Heart left ventricle (tissue), 16 donors: ENCODE measurements at regions not wholly inside any gene's neighbourhood (a gene's known extent, or its start where the extent isn't known, plus 50 kb on each side); places are given as distances from the start of the nearest gene placed in this dataset.

ENCODE experiments used
- ATAC-seq, 4 donors: fragments of 200-7000 bp; cut with Tn5 transposase; one replicate each; pipeline ENCODE4 v1.9.1; 2020 to 2022; ENCODE audit warnings: moderate library complexity in 4 of 4, mild to moderate bottlenecking in 3 of 4, moderate number of reproducible peaks in 1 of 4
- DNase-seq, 5 donors: peaks; one replicate each; pipeline ENCODE4 v3.0.0-alpha.2; 2020
- H3K27ac ChIP-seq, 12 donors: fragments of 200-600 bp; sonication (generic) in 4 of 12; one replicate each; pipeline versions ENCODE4 v1.5.0 to v1.8.0; 2016 to 2022; ENCODE audit warnings: mild to moderate bottlenecking in 2 of 12
- H3K27me3 ChIP-seq, 9 donors: fragments of 200-600 bp; sonication (generic) in 2 of 9; one replicate each; pipeline versions ENCODE4 v1.5.1 to v1.8.0; 2016 to 2022; ENCODE audit warnings: mild to moderate bottlenecking in 3 of 9
- H3K36me3 ChIP-seq, 9 donors: fragments of 200-600 bp; sonication (generic) in 2 of 9; one replicate each; pipeline versions ENCODE4 v1.5.0 to v1.8.0; 2018 to 2022; ENCODE audit warnings: mild to moderate bottlenecking in 2 of 9
- H3K4me1 ChIP-seq, 12 donors: fragments of 200-600 bp; sonication (generic) in 4 of 12; one replicate each; pipeline versions ENCODE4 v1.5.0 to v1.8.0; 2016 to 2022; ENCODE audit warnings: mild to moderate bottlenecking in 3 of 12
- H3K4me3 ChIP-seq, 12 donors: fragments of 200-600 bp; sonication (generic) in 4 of 12; one replicate each; pipeline versions ENCODE4 v1.5.0 to v1.8.0; 2017 to 2022; ENCODE audit warnings: mild to moderate bottlenecking in 9 of 12, moderate library complexity in 4 of 12
- H3K9me3 ChIP-seq, 12 donors: fragments of 200-600 bp; sonication (generic) in 4 of 12; one replicate each; pipeline versions ENCODE4 v1.5.0 to v1.8.0; 2016 to 2022; ENCODE audit warnings: mild to moderate bottlenecking in 1 of 12
- POLR2A ChIP-seq, 2 donors: fragments of 450-650 bp; IDR thresholded peaks; one replicate each; pipeline ENCODE4 v1.6.1; 2017; ENCODE audit warnings: antibody characterized with exemption in 2 of 2, mild to moderate bottlenecking in 2 of 2, moderate library complexity in 2 of 2
- WGBS, 4 donors: extraction: QIAGEN DNeasy Blood & Tissue Kit in 2 of 4; methylation state at CpG; one replicate each; pipeline versions ENCODE4 v1.1.5 to v1.1.7; 2013 to 2018; 5-methylcytosine and 5-hydroxymethylcytosine counted together
- intact Hi-C, 10 donors: fragments of 100-400 bp; cut with DNase I; formaldehyde crosslinking; loops; one replicate each; pipeline versions ENCODE4 v1.11.1 to v1.14.2; 2022
- TF ChIP-seq, protein P1 (sequence below), 12 donors: fragments of 200-600 bp; sonication (generic) in 4 of 12; IDR thresholded peaks; one replicate each; pipeline versions ENCODE4 v1.5.0 to v1.8.0; 2018 to 2022; ENCODE audit warnings: antibody characterized with exemption in 12 of 12, mild to moderate bottlenecking in 5 of 12
- donor health status: ischemic (EF 13 %, LVEDD 7.1; RV severe dilation, severe dysfunction).
- donor health status: healthy with polysubstance abuse.
- donor health status: DM: no; HTN: yes; CAD: no.
- donor health status: DM: no; HTN: no; CAD: no.
- donor health status: ischemic (EF 25% LVEDD 6.9; RV normal size, moderate dysfunction).
- donor health status: ischemic (EF 25% LVEDD 5.7; RV mildly dilated, moderate dysfunction).
- donor health status: healthy.
- donor health status: DM: yes; HTN: yes; CAD: no.
- donor health status: ischemic (EF 35%, LVEDD 5.7; RV mildly dilated, moderate dysfunction).
- donor health status: nonischemic (EF 11% LVEDD 7.7; RV severe dilation, severe dysfunction).
- donor health status: DM: yes; HTN: yes; CAD: no.
- donor health status: PGD.
- donor health status: ischemic (EF 29% LVEDD 5.4; RV normal size, mild dysfunction).
- donor health status: nonischemic (EF 23%, LVEDD 6.1; RV moderate dilation, normal function).

DNA sequence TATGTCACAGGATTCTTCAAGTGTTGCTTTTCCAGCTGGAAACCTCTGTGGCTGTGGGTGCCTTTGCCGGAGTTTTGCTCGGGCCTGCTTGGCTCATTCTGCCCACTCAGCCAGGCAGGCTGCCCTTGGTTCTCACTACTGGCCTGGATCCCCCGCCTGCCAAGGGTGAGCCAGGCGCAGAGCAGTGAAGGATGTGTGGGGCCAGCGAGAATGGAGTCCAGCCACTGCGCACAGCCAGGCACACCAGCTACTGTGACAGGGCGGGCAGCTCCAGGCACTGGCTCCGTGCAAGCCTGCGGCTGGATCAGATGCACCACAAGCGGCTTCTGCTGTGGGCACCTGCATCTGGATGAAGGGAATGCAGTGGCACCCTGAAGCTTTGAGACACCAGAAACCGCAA is 257.1 kb downstream of the RPRM start:
- Histone ChIP-seq H3K36me3 (no peaks in the 10 kb centered on the region), H3K4me3 (no peak overlapping the region), H3K27ac (no peak overlapping the region), H3K9me3 (peaks cover 0 to 16% (median 5%) of the 10 kb centered on the region in 12 donors), H3K27me3 (no peaks in the 10 kb centered on the region), H3K4me1 (no peaks in the 10 kb centered on the region)
- TF ChIP-seq POLR2A (IDR thresholded peaks at IDR 0.05): no peak
- TF ChIP-seq, protein P1, sequence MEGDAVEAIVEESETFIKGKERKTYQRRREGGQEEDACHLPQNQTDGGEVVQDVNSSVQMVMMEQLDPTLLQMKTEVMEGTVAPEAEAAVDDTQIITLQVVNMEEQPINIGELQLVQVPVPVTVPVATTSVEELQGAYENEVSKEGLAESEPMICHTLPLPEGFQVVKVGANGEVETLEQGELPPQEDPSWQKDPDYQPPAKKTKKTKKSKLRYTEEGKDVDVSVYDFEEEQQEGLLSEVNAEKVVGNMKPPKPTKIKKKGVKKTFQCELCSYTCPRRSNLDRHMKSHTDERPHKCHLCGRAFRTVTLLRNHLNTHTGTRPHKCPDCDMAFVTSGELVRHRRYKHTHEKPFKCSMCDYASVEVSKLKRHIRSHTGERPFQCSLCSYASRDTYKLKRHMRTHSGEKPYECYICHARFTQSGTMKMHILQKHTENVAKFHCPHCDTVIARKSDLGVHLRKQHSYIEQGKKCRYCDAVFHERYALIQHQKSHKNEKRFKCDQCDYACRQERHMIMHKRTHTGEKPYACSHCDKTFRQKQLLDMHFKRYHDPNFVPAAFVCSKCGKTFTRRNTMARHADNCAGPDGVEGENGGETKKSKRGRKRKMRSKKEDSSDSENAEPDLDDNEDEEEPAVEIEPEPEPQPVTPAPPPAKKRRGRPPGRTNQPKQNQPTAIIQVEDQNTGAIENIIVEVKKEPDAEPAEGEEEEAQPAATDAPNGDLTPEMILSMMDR (IDR thresholded peaks at IDR 0.05): no peak
- intact Hi-C loops: no loop called here
- 92 to 97% (median 93%) methylated on average over 11 of the region's 11 CpGs for WGBS, 4 donors
- no peak for ATAC-seq
- no peak for DNase-seq

DNA sequence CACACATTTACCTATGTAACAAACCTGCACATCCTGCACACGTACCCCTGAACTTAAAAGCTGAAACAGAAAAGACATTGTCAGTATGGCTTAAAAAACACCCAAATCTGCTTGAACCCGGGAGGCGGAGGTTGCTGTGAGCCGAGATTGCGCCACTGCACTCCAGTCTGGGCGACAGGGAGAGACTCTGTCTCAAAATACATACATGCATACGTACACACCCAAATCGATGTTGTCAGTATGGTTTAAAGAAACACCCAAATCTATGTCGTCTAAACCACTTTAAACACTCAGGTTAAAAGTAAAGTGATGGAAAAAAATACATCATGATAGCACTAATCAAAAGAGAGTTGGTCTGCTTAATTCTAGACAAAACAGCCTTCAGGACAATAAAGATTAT is 257.5 kb downstream of the RPRM start:
- H3K36me3 ChIP-seq: no peaks in the 10 kb centered on the region
- DNase-seq (no peak), ATAC-seq (no peak)
- TF ChIP-seq POLR2A (IDR thresholded peaks at IDR 0.05): no peak
- TF ChIP-seq, protein P1 (IDR thresholded peaks at IDR 0.05): no peak
- H3K9me3 ChIP-seq: peaks cover 0 to 16% (median 5%) of the 10 kb centered on the region in 12 donors
- no peak overlapping the region for H3K4me3 ChIP-seq
- H3K4me1 ChIP-seq: no peaks in the 10 kb centered on the region
- WGBS, 4 donors: 79 to 86% (median 85%) methylated on average over 9 of the region's 9 CpGs
- no peak overlapping the region for H3K27ac ChIP-seq
- no peaks in the 10 kb centered on the region for H3K27me3 ChIP-seq
- intact Hi-C loops: no loop called here

DNA sequence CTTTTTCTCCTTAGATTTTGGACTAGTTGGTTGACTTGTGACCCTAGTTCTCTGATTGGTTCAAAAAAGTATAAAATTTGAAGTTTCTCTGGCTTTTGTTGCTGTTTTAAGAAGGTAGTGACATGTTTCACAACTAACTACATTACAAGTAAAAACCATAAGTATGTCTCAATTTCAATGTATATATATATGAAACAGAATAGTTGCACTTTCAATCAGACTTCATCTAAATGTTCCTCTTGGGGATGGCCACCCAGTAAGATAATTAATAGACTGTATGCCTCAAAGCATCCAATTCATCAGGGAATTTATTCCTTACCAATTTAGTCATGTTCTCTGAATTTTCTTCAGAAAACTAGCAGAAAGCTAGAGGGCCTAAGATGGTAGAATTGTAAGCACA is 259.7 kb downstream of the RPRM start:
- Histone ChIP-seq H3K27ac (no peak overlapping the region), H3K27me3 (no peaks in the 10 kb centered on the region), H3K4me1 (no peaks in the 10 kb centered on the region), H3K4me3 (no peak overlapping the region), H3K9me3 (no peaks in the 10 kb centered on the region), H3K36me3 (no peaks in the 10 kb centered on the region)
- ATAC-seq (no peak), DNase-seq (no peak)
- intact Hi-C loops: no loop called here
- TF ChIP-seq, protein P1 (IDR thresholded peaks at IDR 0.05): no peak
- no peak for TF ChIP-seq POLR2A (IDR thresholded peaks at IDR 0.05)

DNA sequence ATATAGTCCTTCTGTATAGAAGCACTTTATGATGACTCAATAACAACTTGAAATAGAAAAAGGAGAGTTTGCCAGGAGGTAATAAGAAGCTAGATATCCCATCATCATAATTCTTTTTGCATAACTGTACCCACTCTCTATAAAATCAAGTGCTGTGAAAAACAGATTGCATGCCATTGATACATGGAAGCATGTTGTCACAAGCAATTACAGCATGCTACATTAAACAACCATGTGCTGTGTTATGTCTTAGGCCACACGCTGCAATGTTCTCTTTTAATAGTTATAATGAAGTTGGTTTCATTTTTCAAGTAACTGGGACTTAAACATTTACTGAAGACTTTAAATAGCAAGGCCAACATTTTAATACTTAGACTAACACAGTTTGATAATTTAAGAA is 264.2 kb downstream of the RPRM start:
- Histone ChIP-seq H3K4me3 (no peak overlapping the region), H3K9me3 (no peaks in the 10 kb centered on the region), H3K4me1 (no peaks in the 10 kb centered on the region), H3K27me3 (no peaks in the 10 kb centered on the region), H3K27ac (no peak overlapping the region), H3K36me3 (no peaks in the 10 kb centered on the region)
- DNase-seq (no peak), ATAC-seq (no peak)
- WGBS, 4 donors: 60 to 72% (median 67%) methylated on average over 1 of the region's 1 CpG
- intact Hi-C loops: no loop called here
- TF ChIP-seq, protein P1 (IDR thresholded peaks at IDR 0.05): no peak
- TF ChIP-seq POLR2A (IDR thresholded peaks at IDR 0.05): no peak
